ENCODE measurements at regions not wholly inside any gene's neighbourhood (a gene's known extent, or its start where the extent isn't known, plus 50 kb on each side); places are given as distances from the start of the nearest gene placed in this dataset.

GRCh38 chr3:76129441-76129840, 344.1 kb upstream of the ZNF717 start:
- TF ChIP-seq EZH2 (IDR thresholded peaks at IDR 0.05; ENCODE audit: borderline replicate concordance, low read depth, low read length, severe bottlenecking), result no peak
- TF ChIP-seq, protein P1, sequence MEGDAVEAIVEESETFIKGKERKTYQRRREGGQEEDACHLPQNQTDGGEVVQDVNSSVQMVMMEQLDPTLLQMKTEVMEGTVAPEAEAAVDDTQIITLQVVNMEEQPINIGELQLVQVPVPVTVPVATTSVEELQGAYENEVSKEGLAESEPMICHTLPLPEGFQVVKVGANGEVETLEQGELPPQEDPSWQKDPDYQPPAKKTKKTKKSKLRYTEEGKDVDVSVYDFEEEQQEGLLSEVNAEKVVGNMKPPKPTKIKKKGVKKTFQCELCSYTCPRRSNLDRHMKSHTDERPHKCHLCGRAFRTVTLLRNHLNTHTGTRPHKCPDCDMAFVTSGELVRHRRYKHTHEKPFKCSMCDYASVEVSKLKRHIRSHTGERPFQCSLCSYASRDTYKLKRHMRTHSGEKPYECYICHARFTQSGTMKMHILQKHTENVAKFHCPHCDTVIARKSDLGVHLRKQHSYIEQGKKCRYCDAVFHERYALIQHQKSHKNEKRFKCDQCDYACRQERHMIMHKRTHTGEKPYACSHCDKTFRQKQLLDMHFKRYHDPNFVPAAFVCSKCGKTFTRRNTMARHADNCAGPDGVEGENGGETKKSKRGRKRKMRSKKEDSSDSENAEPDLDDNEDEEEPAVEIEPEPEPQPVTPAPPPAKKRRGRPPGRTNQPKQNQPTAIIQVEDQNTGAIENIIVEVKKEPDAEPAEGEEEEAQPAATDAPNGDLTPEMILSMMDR (IDR thresholded peaks at IDR 0.05; ENCODE audit: borderline replicate concordance, extremely low read depth, low read length, poor library complexity, severe bottlenecking), result no peak

All from DND-41 (cell line).